ENCODE measurements at regions not wholly inside any gene's neighbourhood (a gene's known extent, or its start where the extent isn't known, plus 50 kb on each side); places are given as distances from the start of the nearest gene placed in this dataset.

DNA sequence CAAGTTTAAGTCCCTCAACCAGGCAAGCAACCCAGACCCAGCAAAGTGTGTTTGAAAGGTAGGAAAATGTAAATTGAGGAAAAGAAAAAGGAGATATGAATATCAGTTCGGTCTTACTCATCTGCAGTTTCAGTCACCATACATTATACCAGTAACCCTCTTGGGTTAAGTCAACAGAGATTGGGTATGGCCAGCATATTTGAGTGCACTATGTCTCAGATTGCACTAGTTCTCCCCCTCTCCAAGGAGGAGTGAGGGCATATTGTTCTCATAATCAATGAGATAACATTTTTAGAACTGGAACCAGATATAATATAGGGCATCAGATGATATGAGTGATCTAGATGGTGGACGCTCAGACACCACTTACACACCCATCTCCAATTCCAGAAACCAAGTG lies 141.5 kb downstream of the COPS8 start:
- no peak overlapping the region for H3K27ac ChIP-seq (replicated peaks)
- TF ChIP-seq, protein P1, sequence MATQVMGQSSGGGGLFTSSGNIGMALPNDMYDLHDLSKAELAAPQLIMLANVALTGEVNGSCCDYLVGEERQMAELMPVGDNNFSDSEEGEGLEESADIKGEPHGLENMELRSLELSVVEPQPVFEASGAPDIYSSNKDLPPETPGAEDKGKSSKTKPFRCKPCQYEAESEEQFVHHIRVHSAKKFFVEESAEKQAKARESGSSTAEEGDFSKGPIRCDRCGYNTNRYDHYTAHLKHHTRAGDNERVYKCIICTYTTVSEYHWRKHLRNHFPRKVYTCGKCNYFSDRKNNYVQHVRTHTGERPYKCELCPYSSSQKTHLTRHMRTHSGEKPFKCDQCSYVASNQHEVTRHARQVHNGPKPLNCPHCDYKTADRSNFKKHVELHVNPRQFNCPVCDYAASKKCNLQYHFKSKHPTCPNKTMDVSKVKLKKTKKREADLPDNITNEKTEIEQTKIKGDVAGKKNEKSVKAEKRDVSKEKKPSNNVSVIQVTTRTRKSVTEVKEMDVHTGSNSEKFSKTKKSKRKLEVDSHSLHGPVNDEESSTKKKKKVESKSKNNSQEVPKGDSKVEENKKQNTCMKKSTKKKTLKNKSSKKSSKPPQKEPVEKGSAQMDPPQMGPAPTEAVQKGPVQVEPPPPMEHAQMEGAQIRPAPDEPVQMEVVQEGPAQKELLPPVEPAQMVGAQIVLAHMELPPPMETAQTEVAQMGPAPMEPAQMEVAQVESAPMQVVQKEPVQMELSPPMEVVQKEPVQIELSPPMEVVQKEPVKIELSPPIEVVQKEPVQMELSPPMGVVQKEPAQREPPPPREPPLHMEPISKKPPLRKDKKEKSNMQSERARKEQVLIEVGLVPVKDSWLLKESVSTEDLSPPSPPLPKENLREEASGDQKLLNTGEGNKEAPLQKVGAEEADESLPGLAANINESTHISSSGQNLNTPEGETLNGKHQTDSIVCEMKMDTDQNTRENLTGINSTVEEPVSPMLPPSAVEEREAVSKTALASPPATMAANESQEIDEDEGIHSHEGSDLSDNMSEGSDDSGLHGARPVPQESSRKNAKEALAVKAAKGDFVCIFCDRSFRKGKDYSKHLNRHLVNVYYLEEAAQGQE (IDR thresholded peaks at IDR 0.05; ENCODE audit: insufficient replicate concordance, low read depth) = no peak
- TF ChIP-seq, protein P2, sequence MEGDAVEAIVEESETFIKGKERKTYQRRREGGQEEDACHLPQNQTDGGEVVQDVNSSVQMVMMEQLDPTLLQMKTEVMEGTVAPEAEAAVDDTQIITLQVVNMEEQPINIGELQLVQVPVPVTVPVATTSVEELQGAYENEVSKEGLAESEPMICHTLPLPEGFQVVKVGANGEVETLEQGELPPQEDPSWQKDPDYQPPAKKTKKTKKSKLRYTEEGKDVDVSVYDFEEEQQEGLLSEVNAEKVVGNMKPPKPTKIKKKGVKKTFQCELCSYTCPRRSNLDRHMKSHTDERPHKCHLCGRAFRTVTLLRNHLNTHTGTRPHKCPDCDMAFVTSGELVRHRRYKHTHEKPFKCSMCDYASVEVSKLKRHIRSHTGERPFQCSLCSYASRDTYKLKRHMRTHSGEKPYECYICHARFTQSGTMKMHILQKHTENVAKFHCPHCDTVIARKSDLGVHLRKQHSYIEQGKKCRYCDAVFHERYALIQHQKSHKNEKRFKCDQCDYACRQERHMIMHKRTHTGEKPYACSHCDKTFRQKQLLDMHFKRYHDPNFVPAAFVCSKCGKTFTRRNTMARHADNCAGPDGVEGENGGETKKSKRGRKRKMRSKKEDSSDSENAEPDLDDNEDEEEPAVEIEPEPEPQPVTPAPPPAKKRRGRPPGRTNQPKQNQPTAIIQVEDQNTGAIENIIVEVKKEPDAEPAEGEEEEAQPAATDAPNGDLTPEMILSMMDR (IDR thresholded peaks at IDR 0.05; ENCODE audit: insufficient read depth, low read length) = no peak
- TF ChIP-seq SPI1 (IDR thresholded peaks at IDR 0.05; ENCODE audit: borderline replicate concordance, low read depth) = no peak
- no peak for TF ChIP-seq GABPA (IDR thresholded peaks at IDR 0.05; ENCODE audit: low read depth)
- TF ChIP-seq POLR2AphosphoS5 (IDR thresholded peaks at IDR 0.05; ENCODE audit: low read depth) = no peak

DNA sequence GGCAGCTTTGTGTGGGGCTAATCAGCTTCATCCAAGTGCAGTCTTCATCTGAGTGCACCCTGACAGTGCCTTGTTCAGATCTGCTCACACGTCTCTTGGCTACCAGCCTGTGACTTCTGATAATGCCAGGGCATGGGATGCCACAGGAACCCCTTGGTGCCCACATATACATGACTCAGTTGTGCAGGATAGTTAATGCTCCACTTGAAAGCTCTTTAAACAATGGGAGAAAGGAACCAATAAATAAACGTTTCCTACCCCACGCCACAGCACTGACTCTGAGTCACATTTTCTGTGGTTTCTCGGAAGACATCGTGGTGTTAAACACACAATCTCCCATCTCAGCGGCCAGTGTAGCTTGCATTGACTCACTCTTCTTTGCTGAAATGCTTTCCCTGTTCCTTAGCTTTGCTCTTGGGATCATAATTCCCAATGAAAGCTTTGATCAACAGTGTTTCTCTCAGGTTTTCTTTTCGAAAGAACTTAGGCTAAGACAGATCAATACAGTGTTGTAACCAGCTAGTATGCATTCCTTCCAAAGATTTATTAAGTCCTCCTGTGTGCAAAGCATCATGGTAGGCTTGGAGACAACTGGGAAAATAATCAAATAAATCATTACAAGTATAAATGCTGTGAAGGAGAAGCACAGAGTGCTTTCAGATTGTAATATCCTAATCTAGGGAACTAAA lies 142.0 kb downstream of the COPS8 start:
- H3K4me3 ChIP-seq (replicated peaks; ENCODE audit: insufficient read depth, low read length) = no peak overlapping the region
- no peak for DNase-seq (ENCODE audit: low read depth in 1 of 2, low spot score in 1 of 2)
- TF ChIP-seq, protein P2 (IDR thresholded peaks at IDR 0.05; ENCODE audit: insufficient read depth, low read length) = no peak
- no peak for TF ChIP-seq SPI1 (IDR thresholded peaks at IDR 0.05; ENCODE audit: borderline replicate concordance, low read depth)
- TF ChIP-seq, protein P1 (IDR thresholded peaks at IDR 0.05; ENCODE audit: insufficient replicate concordance, low read depth) = no peak
- no peak for TF ChIP-seq POLR2AphosphoS5 (IDR thresholded peaks at IDR 0.05; ENCODE audit: low read depth)
- TF ChIP-seq GABPA (IDR thresholded peaks at IDR 0.05; ENCODE audit: low read depth) = no peak
- H3K27ac ChIP-seq (replicated peaks) = no peak overlapping the region
- H3K27me3 ChIP-seq (ENCODE audit: insufficient read depth, poor library complexity, severe bottlenecking) = peaks cover 5% of the 10 kb centered on the region

More for the DNA sequence above, 141.5 kb downstream of the COPS8 start:
- no peak for DNase-seq (ENCODE audit: low read depth in 1 of 2, low spot score in 1 of 2)
- H3K4me3 ChIP-seq (replicated peaks; ENCODE audit: insufficient read depth, low read length) = no peak overlapping the region
- peaks cover 5% of the 10 kb centered on the region for H3K27me3 ChIP-seq (ENCODE audit: insufficient read depth, poor library complexity, severe bottlenecking)

DNA sequence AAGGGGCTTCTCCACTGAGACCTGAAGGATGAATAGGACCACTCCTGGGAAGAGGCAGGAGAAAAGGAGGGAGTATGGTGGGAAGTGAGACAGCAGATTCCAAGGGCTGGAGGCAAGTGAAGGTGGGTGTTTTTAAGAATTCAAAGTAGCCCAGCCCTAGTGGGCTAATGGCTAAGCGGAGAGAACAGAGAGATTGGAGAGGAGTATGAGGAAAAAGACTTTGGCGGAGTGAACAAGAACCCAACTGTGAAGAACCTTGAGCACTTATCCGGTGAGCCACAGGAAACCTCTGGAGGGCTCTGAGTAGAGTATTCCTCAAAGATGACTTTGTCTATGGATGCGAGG lies 142.6 kb downstream of the COPS8 start:
- H3K27ac ChIP-seq (replicated peaks) = no peak overlapping the region
- DNase-seq (ENCODE audit: low read depth in 1 of 2, low spot score in 1 of 2) = no peak
- H3K27me3 ChIP-seq (ENCODE audit: insufficient read depth, poor library complexity, severe bottlenecking) = peaks cover 5% of the 10 kb centered on the region
- TF ChIP-seq POLR2AphosphoS5 (IDR thresholded peaks at IDR 0.05; ENCODE audit: low read depth) (no peak), GABPA (IDR thresholded peaks at IDR 0.05; ENCODE audit: low read depth) (no peak), SPI1 (IDR thresholded peaks at IDR 0.05; ENCODE audit: borderline replicate concordance, low read depth) (no peak)
- TF ChIP-seq, protein P2 (IDR thresholded peaks at IDR 0.05; ENCODE audit: insufficient read depth, low read length) = no peak
- TF ChIP-seq, protein P1 (IDR thresholded peaks at IDR 0.05; ENCODE audit: insufficient replicate concordance, low read depth) = no peak
- H3K4me3 ChIP-seq (replicated peaks; ENCODE audit: insufficient read depth, low read length) = no peak overlapping the region
